BE2C (cell line): ENCODE measurements at regions not wholly inside any gene's neighbourhood (a gene's known extent, or its start where the extent isn't known, plus 50 kb on each side); places are given as distances from the start of the nearest gene placed in this dataset.

Source experiments
- DNase-seq: peaks from one replicate; pipeline ENCODE4 v3.0.0-alpha.2; 2020
- H3K27me3 ChIP-seq: fragments of 250-450 bp; sonication (Bioruptor Pico); 2 replicates; pipeline ENCODE4 v1.5.1; 2020; ENCODE audit warnings: mild to moderate bottlenecking
- H3K36me3 ChIP-seq: fragments of 250-450 bp; sonication (Bioruptor Pico); 2 replicates; pipeline ENCODE4 v1.5.1; 2020; ENCODE audit warnings: mild to moderate bottlenecking
- H3K4me1 ChIP-seq: fragments of 250-450 bp; sonication (Bioruptor Pico); 2 replicates; pipeline ENCODE4 v1.5.1; 2020
- H3K4me3 ChIP-seq: 2 replicates; pipeline ENCODE4 v1.5.1; 2011; ENCODE audit warnings: low read depth, low read length
- H3K9me3 ChIP-seq: fragments of 250-450 bp; sonication (Bioruptor Pico); 2 replicates; pipeline ENCODE4 v1.5.1; 2020
- TF ChIP-seq, protein P1 (sequence below): IDR thresholded peaks from 2 replicates; pipeline ENCODE4 v1.5.1; 2012; ENCODE audit warnings: mild to moderate bottlenecking, low read depth, low read length

DNA sequence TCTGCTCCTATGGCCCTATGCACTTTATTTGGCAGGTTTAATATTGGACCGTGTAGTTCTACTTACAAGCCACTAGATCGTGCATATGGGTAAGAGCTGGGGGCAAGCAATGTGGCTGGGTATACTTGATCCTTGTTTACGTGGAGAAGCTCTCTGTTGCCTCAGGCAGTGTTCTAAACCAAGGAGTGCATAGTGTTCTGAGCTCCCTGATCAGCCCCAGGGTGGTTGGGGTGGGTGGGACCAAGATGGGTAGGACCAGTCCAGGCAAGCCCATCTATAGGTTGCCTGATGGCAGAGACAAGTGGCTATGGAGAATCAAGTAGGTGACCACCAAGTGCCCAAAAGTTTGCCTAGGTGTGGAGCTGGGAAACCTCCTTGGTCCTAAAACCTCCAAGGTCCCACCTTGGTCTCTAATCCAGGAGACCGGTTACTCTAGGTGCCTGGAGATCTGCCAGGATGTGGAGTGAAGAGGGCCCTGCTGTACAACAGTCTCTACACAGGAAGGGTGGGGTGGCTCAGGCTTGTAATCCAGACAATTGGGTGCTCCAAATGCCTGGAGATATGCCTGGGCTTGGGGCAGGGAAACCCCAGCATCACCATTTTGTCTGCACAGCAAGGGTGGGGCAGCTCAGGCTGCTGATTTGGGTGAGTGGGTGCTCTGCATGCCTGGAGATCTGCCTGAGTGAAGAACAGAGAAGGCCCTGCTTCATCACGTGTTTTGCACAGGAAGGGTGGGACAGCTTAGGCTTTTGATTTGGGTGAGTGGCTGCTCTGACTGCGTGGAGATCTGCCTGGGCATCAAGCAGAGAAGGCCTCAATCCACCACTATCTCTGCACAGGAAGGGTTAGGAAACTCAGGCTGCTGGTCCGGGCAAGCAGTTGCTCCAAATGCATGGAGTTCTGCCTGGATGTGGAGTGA, 659.8 kb downstream of the TLE4 start:
- H3K4me1 ChIP-seq, result peaks cover 24% of the 10 kb centered on the region
- no peak overlapping the region for H3K4me3 ChIP-seq
- no peaks in the 10 kb centered on the region for H3K36me3 ChIP-seq
- no peaks in the 10 kb centered on the region for H3K27me3 ChIP-seq
- DNase-seq, result no peak
- no peaks in the 10 kb centered on the region; the same call in 1 of the 2 replicates for H3K9me3 ChIP-seq
- TF ChIP-seq, protein P1, sequence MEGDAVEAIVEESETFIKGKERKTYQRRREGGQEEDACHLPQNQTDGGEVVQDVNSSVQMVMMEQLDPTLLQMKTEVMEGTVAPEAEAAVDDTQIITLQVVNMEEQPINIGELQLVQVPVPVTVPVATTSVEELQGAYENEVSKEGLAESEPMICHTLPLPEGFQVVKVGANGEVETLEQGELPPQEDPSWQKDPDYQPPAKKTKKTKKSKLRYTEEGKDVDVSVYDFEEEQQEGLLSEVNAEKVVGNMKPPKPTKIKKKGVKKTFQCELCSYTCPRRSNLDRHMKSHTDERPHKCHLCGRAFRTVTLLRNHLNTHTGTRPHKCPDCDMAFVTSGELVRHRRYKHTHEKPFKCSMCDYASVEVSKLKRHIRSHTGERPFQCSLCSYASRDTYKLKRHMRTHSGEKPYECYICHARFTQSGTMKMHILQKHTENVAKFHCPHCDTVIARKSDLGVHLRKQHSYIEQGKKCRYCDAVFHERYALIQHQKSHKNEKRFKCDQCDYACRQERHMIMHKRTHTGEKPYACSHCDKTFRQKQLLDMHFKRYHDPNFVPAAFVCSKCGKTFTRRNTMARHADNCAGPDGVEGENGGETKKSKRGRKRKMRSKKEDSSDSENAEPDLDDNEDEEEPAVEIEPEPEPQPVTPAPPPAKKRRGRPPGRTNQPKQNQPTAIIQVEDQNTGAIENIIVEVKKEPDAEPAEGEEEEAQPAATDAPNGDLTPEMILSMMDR, result peak; percentile 13; the same call in 1 of the 2 replicates

DNA sequence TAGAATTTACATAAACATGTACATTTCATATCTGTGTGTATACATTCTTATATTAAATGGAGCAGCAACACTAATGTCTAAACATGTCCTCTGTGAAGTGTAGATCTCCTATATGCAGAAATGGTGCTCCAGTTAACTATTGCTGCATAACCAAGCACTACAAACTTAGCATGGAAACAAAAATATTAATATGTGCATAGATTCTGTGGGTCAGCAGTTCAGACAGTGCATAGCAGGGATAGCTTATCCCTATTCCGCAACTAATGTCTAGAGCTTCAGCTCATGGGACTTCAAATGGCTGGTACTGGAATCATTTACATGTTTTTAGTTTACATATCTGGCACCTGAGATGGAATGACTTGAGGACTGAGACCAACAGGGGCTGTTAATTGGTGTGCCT, 652.1 kb downstream of the TLE4 start:
- Histone ChIP-seq H3K9me3 (no peaks in the 10 kb centered on the region; the same call in 1 of the 2 replicates), H3K4me1 (no peaks in the 10 kb centered on the region)
- DNase-seq, result no peak

GRCh38 chr9:80222466-80223169, 650.9 kb downstream of the TLE4 start:
- no peak for DNase-seq
- TF ChIP-seq, protein P1, result no peak
- no peak overlapping the region for H3K4me3 ChIP-seq

More for the DNA sequence above, 652.1 kb downstream of the TLE4 start:
- H3K27me3 ChIP-seq, result no peaks in the 10 kb centered on the region
- TF ChIP-seq, protein P1, result no peak
- H3K4me3 ChIP-seq, result no peak overlapping the region
- no peaks in the 10 kb centered on the region for H3K36me3 ChIP-seq

GRCh38 chr9:80218328-80218727, 646.6 kb downstream of the TLE4 start:
- no peaks in the 10 kb centered on the region for H3K27me3 ChIP-seq
- H3K4me1 ChIP-seq, result no peaks in the 10 kb centered on the region
- TF ChIP-seq, protein P1, result no peak
- H3K9me3 ChIP-seq, result no peaks in the 10 kb centered on the region
- H3K36me3 ChIP-seq, result no peaks in the 10 kb centered on the region
- DNase-seq, result no peak
- no peak overlapping the region for H3K4me3 ChIP-seq

More at GRCh38 chr9:80222466-80223169, 650.9 kb downstream of the TLE4 start:
- Histone ChIP-seq H3K9me3 (no peaks in the 10 kb centered on the region), H3K4me1 (no peaks in the 10 kb centered on the region), H3K36me3 (no peaks in the 10 kb centered on the region), H3K27me3 (no peaks in the 10 kb centered on the region)

DNA sequence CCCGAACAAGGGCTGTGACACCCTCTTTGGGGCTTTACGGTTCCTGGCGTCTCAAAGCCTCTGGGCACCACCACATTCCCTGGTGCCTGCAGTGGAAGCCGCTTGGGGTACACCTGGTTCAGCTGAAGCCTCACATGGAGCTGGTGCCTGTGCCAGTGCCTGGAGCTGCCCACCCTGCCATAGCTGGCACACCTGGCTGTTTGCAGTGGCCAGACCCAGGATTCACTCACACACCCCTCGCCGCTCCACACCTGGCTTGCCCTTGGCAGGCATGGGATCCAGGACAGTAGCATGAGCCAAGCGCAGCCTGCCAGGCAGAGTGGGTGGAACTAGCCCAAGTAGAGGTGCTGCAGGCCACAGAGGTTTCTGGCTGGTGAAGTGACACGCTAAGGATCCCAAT, 641.8 kb downstream of the TLE4 start:
- Histone ChIP-seq H3K4me1 (no peaks in the 10 kb centered on the region), H3K9me3 (peaks cover 3% of the 10 kb centered on the region; the same call in 1 of the 2 replicates), H3K36me3 (no peaks in the 10 kb centered on the region), H3K27me3 (no peaks in the 10 kb centered on the region), H3K4me3 (no peak overlapping the region)
- no peak for DNase-seq
- TF ChIP-seq, protein P1, result no peak
